CD14-positive monocyte (primary cell): ENCODE measurements at regions not wholly inside any gene's neighbourhood (a gene's known extent, or its start where the extent isn't known, plus 50 kb on each side); places are given as distances from the start of the nearest gene placed in this dataset.

Experiments used
- DNase-seq, 3 donors: peaks; one replicate each; pipeline ENCODE4 v3.0.0-alpha.2; 2011 to 2022
- H2AFZ ChIP-seq: 2 replicates; pipeline ENCODE4 v1.6.0; 2012; ENCODE audit warnings: mild to moderate bottlenecking, low read depth, low read length, inconsistent platforms; ENCODE audit not compliant: insufficient read depth, poor library complexity, severe bottlenecking
- H3K27ac ChIP-seq, 2 donors: 1 replicate in 1 of 2; 2 replicates in 1 of 2; pipeline ENCODE4 v1.5.1; 2012 to 2013; ENCODE audit warnings: low read length in 2 of 2, control low read depth in 1 of 2, inconsistent platforms in 1 of 2, low read depth in 1 of 2, mild to moderate bottlenecking in 1 of 2
- H3K27me3 ChIP-seq, 2 donors: one replicate each; pipeline versions ENCODE4 v1.6.0 to v1.6.1; 2011 to 2013; ENCODE audit warnings: low read length in 2 of 2; ENCODE audit not compliant: control insufficient read depth in 2 of 2, insufficient read depth in 2 of 2
- H3K36me3 ChIP-seq, 2 donors: replicated peaks in 1 of 2; 1 replicate in 1 of 2; 2 replicates in 1 of 2; pipeline versions ENCODE4 v1.5.1 to v1.6.1; 2012 to 2013; ENCODE audit warnings: low read length in 2 of 2, control low read depth in 1 of 2, inconsistent platforms in 1 of 2, mild to moderate bottlenecking in 1 of 2; ENCODE audit not compliant: insufficient read depth in 2 of 2, control insufficient read depth in 1 of 2
- H3K4me1 ChIP-seq, 2 donors: 1 replicate in 1 of 2; 2 replicates in 1 of 2; pipeline versions ENCODE4 v1.5.1 to v1.6.1; 2012 to 2013; ENCODE audit warnings: low read length in 2 of 2, control low read depth in 1 of 2, inconsistent platforms in 1 of 2, mild to moderate bottlenecking in 1 of 2, moderate library complexity in 1 of 2; ENCODE audit not compliant: insufficient read depth in 2 of 2, control insufficient read depth in 1 of 2
- H3K4me2 ChIP-seq: replicated peaks from 2 replicates; pipeline ENCODE3; 2012; ENCODE audit warnings: low read length, moderate library complexity, mild to moderate bottlenecking; ENCODE audit not compliant: poor library complexity, severe bottlenecking; ENCODE audit errors: extremely low read depth
- H3K4me3 ChIP-seq, 3 experiments: fragments of 200-600 bp in 1 of 3; sonication (generic) in 1 of 3; replicated peaks in 1 of 3; 1 replicate in 2 of 3; 2 replicates in 1 of 3; pipeline ENCODE4 v1.5.1; 2011 to 2013; ENCODE audit warnings: low read length in 3 of 3, mild to moderate bottlenecking in 3 of 3, control low read depth in 2 of 3, low read depth in 2 of 3, inconsistent platforms in 1 of 3, moderate library complexity in 1 of 3
- H3K79me2 ChIP-seq: 2 replicates; pipeline ENCODE4 v1.6.0; 2012; ENCODE audit warnings: mild to moderate bottlenecking, control low read depth, inconsistent platforms, low read length, moderate library complexity; ENCODE audit not compliant: insufficient read depth
- H3K9ac ChIP-seq: 2 replicates; pipeline ENCODE4 v1.6.0; 2017; ENCODE audit warnings: low read length, mild to moderate bottlenecking; ENCODE audit not compliant: insufficient read depth, poor library complexity, severe bottlenecking
- H3K9me3 ChIP-seq, 2 donors: replicated peaks in 1 of 2; 1 replicate in 1 of 2; 2 replicates in 1 of 2; pipeline versions ENCODE4 v1.5.1 to v1.6.1; 2012 to 2013; ENCODE audit warnings: low read length in 2 of 2, control low read depth in 1 of 2; ENCODE audit not compliant: control insufficient read depth in 1 of 2, insufficient read depth in 1 of 2
- H4K20me1 ChIP-seq: 2 replicates; pipeline ENCODE4 v1.6.0; 2012; ENCODE audit warnings: mild to moderate bottlenecking, low read length, control low read depth, moderate library complexity; ENCODE audit not compliant: insufficient read depth
- H3K27ac Mint-ChIP-seq, 7 donors: one replicate each; pipeline ENCODE4 v1.8.0; 2020; ENCODE audit warnings: mild to moderate bottlenecking in 7 of 7, mixed read lengths in 7 of 7, moderate library complexity in 6 of 7, inconsistent platforms in 2 of 7
- H3K27me3 Mint-ChIP-seq, 3 donors: one replicate each; pipeline ENCODE4 v1.8.0; 2021 to 2022; ENCODE audit warnings: low read depth in 3 of 3, mild to moderate bottlenecking in 3 of 3, mixed read lengths in 3 of 3, moderate library complexity in 3 of 3, inconsistent platforms in 1 of 3
- H3K36me3 Mint-ChIP-seq, 2 donors: one replicate each; pipeline ENCODE4 v1.8.0; 2020; ENCODE audit warnings: mixed read lengths in 2 of 2, inconsistent platforms in 1 of 2, mild to moderate bottlenecking in 1 of 2
- H3K4me1 Mint-ChIP-seq: one replicate; pipeline ENCODE4 v1.8.0; 2020; ENCODE audit warnings: mild to moderate bottlenecking, mixed read lengths
- H3K4me3 Mint-ChIP-seq, 2 donors: one replicate each; pipeline ENCODE4 v1.8.0; 2020; ENCODE audit warnings: mild to moderate bottlenecking in 2 of 2, mixed read lengths in 2 of 2, moderate library complexity in 1 of 2
- H3K9me3 Mint-ChIP-seq, 7 donors: one replicate each; pipeline ENCODE4 v1.8.0; 2020 to 2022; ENCODE audit warnings: mixed read lengths in 7 of 7, mild to moderate bottlenecking in 6 of 7, moderate library complexity in 6 of 7, inconsistent platforms in 2 of 7
- CTCF ChIP-seq: fragments of 200-600 bp; IDR thresholded peaks from one replicate; pipeline ENCODE4 v1.8.0; 2022; ENCODE audit warnings: antibody characterized with exemption, mild to moderate bottlenecking
- WGBS: methylation state at CpG from one replicate; pipeline ENCODE4 v1.1.5; 2013; ENCODE audit warnings: missing lambda C conversion rate; ENCODE audit not compliant: insufficient coverage; 5-methylcytosine and 5-hydroxymethylcytosine counted together
- intact Hi-C, 2 donors: fragments of 100-400 bp; cut with micrococcal nuclease; formaldehyde crosslinking; loops; one replicate each; pipeline versions ENCODE4 v1.15.0 to v1.15.1; 2023

- no peak overlapping the region for H3K4me3 Mint-ChIP-seq
- no peaks in the 10 kb centered on the region for H3K27me3 ChIP-seq
- WGBS, result 90% methylated on average over 1 of the region's 2 CpGs
- no peaks in the 10 kb centered on the region for H3K4me1 Mint-ChIP-seq
- H3K36me3 ChIP-seq, result no peaks in the 10 kb centered on the region
- no peaks in the 10 kb centered on the region for H3K4me1 ChIP-seq
- H3K9me3 ChIP-seq, result no peaks in the 10 kb centered on the region
- H3K4me3 ChIP-seq, result no peak overlapping the region
- no peak overlapping the region for H3K9ac ChIP-seq
- H3K27me3 Mint-ChIP-seq, result no peaks in the 10 kb centered on the region
- intact Hi-C loops, result no loop called here
- H3K4me2 ChIP-seq, result no peak overlapping the region
- H3K27ac Mint-ChIP-seq, result no peak overlapping the region
- no peaks in the 10 kb centered on the region for H3K9me3 Mint-ChIP-seq
- H3K27ac ChIP-seq, result no peak overlapping the region
- TF ChIP-seq CTCF, result no peak
- no peaks in the 10 kb centered on the region for H3K79me2 ChIP-seq
- H4K20me1 ChIP-seq, result no peaks in the 10 kb centered on the region
- no peaks in the 10 kb centered on the region for H3K36me3 Mint-ChIP-seq
- no peak for DNase-seq
- no peak overlapping the region for H2AFZ ChIP-seq
Observed at GRCh38 chr6:98458708-98459107, 375.7 kb upstream of the POU3F2 start.

GRCh38 chr6:98463038-98464000, 371.1 kb upstream of the POU3F2 start:
- Histone ChIP-seq H3K36me3 (no peaks in the 10 kb centered on the region), H3K27me3 (no peaks in the 10 kb centered on the region), H3K79me2 (no peaks in the 10 kb centered on the region), H2AFZ (no peak overlapping the region), H4K20me1 (no peaks in the 10 kb centered on the region), H3K9me3 (no peaks in the 10 kb centered on the region), H3K4me2 (no peak overlapping the region), H3K9ac (no peak overlapping the region), H3K27ac (no peak overlapping the region), H3K4me1 (no peaks in the 10 kb centered on the region), H3K4me3 (no peak overlapping the region)
- no peaks in the 10 kb centered on the region for H3K9me3 Mint-ChIP-seq
- no peak overlapping the region for H3K27ac Mint-ChIP-seq
- WGBS, result 95% methylated on average over 4 of the region's 12 CpGs
- no peak overlapping the region for H3K4me3 Mint-ChIP-seq
- intact Hi-C loops, result no loop called here
- no peaks in the 10 kb centered on the region for H3K27me3 Mint-ChIP-seq
- H3K4me1 Mint-ChIP-seq, result no peaks in the 10 kb centered on the region
- no peak for DNase-seq
- no peaks in the 10 kb centered on the region for H3K36me3 Mint-ChIP-seq
- no peak for TF ChIP-seq CTCF
